NCI-H2081 (cell line): ENCODE measurements at regions not wholly inside any gene's neighbourhood (a gene's known extent, or its start where the extent isn't known, plus 50 kb on each side); places are given as distances from the start of the nearest gene placed in this dataset.
A peak's percentile ranks its signal among the peaks of the same experiment; 100 is the strongest.
"Not testable (repeated sequence)": the region's sequence is repeated elsewhere in the genome, so short reads cannot be mapped to it uniquely, and the experiment has no call there.

ENCODE experiments used
- DNase-seq, 2 experiments: peaks; one replicate each; lab custom pipeline; 2025; lab: John Stamatoyannopoulos, UW

DNA sequence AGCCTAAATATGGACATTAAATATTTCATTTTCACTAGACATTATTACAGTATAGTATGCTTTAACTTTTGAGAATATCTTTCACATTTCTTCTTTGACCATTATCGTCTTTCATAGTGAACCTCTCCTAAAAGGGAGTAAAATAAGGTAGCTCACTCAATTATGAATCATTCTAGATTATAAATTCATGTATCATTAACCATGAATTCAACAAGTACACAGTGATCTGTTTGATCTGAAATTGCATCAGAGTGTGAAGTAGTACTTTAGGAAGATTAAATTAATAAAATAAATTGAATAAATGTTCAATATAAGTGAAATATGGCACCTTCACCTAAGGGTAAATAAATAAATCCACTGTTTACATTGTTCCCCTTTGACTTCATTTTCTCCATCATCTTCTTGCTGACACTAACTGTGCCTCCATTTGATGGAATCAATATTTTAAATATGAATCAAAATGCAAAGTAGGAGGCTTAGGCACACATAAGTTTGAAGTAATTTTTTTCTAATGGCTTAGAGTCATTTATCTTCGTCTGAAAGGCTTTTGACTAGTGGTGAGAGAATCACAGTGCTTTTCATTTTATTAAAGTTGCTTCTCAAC, 174.1 kb upstream of the MDFIC2 start:
- no peak for DNase-seq

DNA sequence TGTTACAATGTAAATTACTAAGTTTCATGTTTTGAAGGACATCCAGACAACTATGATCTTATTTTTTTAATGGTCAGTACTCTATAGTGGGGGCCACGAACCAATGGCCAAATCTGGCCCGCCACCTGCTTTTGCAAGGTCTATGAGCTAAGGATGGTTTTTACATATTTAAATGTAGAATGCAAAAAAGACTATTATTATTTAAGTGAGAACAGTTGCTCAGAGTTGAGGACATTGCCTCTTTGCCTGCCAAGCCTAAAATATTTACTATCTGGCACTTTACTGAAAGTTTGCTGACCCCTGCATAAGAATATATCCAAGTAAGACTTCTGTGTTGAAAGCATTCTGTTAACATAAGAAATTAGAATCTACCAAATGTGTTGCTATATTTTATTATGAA, 163.7 kb upstream of the MDFIC2 start:
- no peak for DNase-seq

DNA sequence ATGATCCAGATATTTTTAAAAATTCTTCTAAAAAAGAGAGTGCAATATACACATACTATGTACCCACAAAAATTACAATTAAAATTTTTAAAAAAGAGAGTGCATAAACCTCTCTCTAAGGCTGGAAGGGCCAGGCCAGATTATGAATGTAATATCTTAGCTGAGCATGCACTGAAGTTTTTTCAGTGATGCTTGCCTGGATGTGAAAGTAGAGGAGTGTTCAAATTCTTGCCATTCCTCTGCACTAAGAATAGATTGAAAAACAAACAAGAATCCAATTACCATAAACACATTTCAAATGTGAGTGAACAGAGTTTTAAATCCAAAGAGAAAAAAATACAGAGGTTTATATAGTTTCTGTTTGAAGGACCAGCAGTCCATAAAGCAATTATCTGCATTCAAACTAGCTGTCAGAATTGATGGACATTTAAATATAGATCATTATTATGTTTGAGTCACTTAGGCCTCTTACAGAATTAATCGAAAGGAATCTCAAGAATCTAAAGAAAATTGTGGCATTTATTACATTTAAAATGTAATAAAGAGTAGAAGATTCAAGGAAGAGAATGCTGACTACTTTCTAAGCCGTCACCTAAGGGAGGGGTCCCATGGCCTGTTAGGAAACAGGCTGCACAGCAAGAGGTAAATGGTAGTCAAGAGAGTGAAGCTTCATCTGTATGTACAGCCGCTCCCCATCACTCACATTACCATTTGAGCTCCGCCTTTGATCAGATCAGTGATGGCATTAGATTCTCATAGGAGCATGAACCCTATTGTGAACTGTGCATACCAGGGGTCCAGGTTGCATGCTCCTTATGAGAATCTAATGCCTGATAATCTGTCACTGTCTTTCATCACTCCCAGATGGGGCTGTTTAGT, 159.3 kb upstream of the MDFIC2 start:
- no peak for DNase-seq

DNA sequence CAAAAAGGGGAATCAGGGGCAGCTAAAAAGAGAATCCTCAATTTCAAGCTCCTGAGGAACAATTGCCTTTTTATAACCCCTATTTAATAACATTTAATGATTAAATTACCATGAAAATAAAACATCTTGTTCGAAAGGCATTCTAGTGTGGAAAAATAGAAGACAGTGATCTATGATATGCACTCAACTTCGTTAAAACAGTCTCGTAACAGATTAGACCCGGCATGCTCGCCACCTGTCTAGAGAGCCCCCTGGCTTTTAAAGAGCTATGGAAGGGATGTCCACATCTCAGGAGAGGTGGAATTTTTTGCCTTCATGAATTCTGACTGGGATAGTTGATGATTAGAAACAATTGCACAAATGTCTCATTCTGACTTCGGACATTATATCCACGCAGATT, 153.7 kb upstream of the MDFIC2 start:
- DNase-seq = no peak

DNA sequence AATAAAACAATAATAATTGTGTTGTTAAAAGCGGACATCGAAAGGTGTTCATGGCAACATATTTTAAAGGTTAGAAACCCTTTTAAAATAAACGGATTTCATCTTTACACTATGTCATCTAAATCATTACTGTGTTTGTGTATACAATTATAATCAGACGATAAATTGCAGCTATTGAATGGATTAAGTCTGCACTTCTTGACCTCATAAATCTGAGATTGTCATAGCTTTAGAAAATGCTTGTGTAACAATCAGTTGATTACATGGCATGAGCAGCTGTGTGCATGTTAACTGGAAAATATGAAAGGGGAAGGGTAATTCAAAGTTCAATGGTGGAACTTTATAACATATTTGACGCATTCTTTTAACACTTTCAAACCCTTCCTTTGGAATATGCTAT, 152.4 kb upstream of the MDFIC2 start:
- DNase-seq = peak in 1 of 2 experiments; percentile 18

DNA sequence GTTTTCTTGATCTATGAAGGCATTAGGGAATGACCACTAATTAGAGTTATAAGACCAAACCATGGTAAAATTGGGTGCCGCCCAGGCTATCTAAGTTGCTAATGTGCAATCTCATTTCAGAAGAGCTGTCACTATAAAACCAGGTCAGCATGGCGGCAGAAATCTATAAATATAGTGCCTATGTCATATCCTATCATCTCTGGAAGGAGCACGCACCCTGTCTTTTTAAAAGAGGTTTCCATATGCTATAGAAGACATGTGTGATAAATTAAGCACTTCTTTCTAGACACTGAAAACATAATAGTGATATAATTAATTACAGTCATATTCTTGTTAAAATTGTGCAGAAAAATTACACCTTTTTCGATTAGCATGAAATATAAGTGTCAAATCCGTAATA, 152.0 kb upstream of the MDFIC2 start:
- DNase-seq = no peak

DNA sequence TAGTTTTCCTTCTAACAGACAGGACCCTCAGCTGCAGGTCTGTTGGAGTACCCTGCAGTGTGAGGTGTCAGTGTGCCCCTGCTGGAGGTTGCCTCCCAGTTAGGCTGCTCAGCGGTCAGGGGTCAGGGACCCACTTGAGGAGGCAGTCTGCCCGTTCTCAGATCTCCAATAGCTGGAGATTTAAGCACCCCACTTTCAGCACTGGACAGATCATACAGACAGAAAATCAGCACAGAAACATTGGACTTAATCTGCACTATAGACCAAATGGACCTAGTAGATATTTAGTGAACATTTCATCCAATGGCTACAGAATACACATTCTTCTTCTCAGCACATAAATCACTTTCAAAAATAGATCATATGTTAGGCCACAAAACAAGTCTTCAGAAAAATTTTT, 137.8 kb upstream of the MDFIC2 start:
- DNase-seq = not testable (repeated sequence)

DNA sequence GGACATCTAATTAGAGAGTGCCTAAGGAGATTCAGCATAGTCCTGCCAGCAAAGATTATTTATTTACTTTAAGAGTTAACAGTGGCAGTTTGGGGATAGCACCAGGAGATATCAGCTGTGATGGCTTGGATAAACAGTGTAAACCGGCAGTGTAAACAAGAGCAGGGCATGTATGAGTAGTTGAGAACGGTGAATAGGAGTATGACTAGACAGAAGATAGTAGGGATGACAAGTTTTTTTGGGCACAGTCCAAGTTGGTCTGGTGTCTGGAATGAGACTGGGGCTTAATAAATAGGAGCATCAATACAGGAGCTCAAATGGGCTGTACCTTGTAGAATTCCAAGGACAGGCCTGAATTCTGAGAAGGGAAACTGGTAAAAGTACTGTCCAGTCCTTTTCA, 123.0 kb upstream of the MDFIC2 start:
- not testable (repeated sequence) for DNase-seq

DNA sequence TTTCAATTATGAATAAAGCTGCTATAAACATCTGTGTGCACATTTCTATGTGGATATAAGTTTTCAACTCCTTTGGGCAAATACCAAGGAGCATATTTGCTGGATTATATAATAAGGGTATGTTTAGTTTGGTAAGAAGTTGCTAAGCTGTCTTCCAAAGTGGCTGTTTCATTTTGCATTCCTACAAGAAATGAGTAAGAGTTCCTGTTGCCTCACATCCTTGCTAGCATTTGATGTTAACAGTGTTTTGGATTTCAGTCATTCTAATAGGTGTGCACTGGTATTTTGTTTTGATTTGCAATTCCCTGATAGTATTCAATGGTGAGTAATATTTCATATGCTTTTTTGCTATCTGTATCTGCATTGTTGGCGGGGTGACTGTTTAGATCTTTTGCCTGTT, 120.7 kb upstream of the MDFIC2 start:
- no peak for DNase-seq

DNA sequence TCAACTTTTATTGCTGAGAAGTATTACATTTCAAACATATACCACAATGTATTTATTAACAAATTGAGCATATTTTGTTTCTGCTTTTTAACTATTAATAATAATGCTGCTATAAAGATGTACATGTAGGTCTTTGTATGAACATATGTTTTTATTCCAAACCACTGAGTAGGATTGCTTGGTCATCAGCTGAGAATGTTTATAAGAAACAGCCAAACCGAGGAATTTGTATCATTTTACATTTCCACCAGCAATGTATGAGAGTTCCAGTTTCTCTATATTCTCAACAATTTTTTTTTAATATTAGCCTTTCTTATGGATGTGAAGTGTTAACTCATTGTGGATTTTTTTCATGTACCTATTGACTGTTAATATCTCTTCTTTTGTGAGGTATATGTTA, 119.5 kb upstream of the MDFIC2 start:
- no peak for DNase-seq

DNA sequence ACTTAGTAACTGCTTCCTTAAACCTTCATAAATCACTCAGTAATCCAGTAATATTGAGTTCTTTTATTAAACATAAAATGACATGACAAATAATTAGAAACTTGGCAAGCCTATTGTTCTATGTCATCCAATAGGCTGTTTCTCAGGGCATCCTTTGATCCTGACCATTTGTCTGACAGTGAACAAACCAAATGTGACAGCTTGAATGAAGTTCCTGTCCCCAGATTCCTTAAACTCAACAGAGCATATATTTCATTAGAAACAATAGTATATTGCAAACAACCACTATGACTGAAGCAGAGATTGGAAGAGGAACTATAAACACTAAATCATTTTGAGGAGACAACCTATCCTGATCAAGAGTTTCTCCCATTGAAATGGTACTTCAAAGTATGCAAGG, 113.6 kb upstream of the MDFIC2 start:
- no peak for DNase-seq

DNA sequence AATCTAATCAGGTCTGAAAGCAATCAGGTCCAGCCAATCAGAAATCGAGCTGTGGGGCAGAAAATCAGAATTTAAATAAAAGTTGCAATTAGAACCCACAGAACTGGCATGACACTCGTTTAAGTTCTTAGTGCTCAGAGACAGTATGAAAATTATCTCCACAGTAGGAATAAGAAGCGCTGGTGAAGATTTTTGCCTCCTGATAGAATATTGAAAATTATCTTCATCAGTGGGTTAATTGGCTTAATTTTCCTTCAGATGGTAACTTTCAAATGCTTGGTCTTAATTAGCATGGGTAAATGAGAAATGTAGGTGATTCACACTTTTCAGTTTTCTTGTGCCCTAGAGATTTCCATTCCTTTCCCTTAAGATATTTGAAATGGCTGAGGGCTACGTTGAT, 109.1 kb upstream of the MDFIC2 start:
- no peak for DNase-seq

DNA sequence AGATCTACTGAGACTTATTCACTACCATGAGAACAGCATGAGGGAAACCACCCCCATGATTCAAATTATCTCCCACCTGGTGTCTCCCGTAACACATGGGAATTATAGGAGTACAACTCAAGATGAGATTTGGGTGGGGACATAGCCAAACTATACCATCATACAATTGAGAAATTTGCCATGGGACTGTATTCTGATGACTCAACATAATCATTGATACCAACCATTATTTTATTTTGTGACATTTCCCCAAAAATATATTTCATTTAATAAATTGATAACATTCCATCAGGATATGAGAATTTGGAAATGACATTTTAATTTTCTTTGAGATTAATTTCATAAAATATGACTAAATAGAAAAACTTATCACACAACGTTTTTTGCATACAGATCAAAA, 96.6 kb upstream of the MDFIC2 start:
- DNase-seq = no peak

DNA sequence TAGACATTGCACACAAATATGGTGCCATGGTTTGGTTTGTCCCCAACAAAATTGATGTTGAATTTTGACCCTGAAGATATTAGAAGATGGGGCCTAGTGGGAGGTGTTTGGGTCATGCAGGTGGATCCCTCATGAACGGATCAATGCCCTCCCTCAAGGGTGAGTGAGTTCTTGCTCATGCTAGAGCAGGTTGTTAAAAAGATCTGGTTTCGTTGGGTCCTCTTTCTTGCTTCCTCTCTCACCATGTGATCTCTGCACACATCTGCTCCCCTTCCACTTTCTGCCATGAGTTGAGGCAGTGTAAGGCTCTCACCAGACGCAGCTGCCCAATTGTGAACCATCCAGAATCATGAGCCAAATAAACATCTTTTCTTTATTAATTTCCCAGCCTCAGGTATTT, 87.8 kb upstream of the MDFIC2 start:
- no peak for DNase-seq

DNA sequence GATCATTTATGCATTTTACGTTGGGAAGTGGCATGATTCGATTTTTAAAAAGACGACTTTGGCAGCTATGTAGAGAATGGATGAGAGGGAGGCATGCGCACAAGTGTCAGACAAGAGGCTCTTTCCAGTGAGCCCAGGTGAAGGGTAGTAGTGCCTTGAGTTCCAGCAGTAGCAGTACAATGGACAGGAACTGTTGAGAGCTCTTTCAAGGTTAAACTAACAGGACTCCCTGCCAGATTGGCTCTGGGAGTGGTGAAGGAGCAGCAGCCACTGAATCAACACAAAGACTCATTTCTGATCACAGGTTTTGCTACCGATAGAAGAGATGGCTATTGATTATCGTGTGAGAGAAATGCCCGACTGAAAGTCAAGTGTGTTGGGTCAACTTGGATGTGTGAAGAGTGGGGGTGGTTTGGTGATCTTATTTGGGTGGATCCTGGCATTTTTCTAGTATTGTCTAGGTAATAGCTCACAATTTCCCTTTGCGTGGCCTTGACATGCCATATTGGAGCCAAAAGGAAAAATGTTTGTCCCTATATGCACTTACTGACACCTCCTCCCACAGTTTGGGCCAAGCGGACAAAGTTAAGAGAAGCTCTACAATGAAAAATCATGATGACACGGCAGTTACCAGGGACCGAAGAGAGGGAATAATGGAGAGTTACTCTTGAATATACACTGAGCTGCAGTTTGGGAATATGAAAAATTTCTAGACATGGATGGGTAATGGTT, 81.6 kb upstream of the MDFIC2 start:
- no peak for DNase-seq

DNA sequence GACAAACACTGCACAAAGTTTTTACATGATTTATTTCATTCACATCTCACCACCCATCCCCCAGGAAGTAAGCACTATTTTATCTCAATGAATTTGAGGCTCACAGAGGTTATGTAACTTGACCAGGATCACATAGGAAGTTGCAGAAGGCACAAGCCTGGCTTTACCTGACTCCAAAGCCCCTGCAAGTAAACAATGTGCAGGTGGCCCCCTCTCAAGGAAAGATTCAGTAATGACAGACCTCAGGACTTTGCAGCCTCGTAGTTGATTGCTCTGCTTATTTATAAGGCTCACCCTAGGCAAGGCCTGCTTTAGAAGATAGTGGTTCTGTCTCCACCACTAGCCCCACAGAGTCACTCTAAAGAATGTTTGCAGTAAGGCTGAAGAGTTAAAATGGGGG, 79.8 kb upstream of the MDFIC2 start:
- no peak for DNase-seq

DNA sequence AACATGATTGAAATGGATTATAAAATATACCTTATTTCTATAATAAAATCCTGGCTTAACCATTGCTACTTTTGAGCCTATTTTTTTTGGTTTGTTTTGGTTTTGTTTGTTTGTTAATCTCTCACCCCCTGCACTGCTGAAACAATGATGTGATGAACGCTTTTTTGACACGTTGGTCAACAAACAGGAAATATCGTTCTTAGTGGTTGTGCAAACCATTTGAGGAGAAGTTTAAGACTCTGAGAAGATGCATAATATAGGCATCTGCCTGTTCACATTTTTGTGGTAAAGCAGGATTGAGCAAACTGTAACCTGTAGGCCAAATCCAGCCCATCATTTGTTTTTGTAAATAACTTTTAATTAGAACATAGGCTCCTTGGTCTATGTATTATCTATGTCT, 75.5 kb upstream of the MDFIC2 start:
- no peak for DNase-seq

DNA sequence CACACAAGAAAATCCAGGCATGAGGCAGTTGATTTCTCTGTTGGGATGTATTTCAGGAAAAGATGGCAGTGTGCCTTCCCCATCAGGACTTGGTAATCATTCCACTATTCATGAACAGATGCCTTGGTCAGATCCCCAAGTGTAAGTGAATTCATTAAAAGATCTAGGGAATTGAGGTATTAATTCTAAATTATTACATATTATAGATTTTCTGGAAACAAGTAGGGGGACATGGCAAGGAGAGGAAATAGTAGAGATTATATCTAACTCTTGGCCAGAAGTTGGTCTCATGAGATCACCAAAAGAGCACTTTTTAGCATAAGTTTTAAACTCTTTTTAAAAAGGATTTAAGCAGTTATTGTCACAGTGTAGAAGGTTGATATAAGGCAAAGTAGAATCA, 74.4 kb upstream of the MDFIC2 start:
- DNase-seq = no peak

DNA sequence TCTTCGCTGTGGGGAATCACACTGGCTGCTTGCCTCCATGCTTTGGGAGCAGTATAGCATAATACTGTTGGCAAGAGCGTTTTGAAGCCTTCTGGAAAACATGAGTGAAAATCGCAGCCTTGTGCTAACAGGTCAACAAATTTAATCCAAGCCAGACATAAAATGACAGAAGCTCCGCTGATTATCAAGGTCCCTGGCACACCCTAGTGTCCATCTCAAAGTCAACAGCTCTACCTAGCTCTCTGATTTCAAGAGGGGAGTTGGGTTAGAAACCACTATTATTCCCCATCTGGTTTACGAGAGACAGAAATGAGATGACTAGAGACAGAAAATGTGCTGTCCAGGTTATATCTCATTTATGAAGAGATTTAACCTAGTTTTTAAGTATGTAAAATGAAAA, 73.6 kb upstream of the MDFIC2 start:
- DNase-seq = no peak

DNA sequence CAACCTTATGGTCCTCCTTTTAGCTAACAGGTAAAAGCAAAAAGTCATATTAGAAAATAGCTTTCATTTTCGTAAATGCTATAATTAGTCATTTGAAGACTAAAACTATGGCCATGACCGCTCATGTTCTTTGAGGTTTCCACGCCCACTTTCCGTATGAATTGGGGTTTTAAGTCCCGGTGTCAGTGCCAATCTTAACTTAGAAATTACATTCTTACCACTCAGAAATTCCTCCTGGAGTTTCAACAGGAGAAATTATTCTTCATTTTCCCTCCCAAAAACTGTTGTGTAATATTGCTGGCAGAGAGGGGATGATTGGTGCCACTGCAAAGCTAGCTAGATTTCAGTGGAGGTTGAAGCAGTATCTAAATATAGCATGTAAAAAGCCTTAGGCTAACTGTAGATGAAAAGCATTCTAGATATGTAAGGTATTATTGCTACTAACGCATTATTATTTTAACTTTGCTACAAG, 71.0 kb upstream of the MDFIC2 start:
- DNase-seq = no peak

DNA sequence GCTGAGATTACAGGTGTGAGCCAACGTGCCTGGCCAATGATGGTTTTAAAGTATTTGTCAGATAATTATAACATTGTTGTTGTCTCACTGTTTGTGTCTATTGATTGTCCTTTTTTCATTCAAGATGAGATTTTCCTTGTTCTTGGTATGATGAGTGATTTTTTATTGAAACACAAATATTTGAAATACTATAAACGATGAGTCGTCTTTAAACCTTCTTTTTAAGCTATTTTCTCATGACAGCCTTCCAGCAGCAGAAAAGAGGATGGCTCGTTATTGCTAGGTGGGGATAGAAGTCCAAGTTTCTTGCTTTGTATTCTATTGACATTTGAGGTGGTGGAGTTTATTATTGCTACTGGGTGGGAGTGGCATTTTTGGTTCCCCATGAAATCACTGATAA, 61.7 kb upstream of the MDFIC2 start:
- no peak for DNase-seq
